ENCODE measurements at regions not wholly inside any gene's neighbourhood (a gene's known extent, or its start where the extent isn't known, plus 50 kb on each side); places are given as distances from the start of the nearest gene placed in this dataset.

DNA sequence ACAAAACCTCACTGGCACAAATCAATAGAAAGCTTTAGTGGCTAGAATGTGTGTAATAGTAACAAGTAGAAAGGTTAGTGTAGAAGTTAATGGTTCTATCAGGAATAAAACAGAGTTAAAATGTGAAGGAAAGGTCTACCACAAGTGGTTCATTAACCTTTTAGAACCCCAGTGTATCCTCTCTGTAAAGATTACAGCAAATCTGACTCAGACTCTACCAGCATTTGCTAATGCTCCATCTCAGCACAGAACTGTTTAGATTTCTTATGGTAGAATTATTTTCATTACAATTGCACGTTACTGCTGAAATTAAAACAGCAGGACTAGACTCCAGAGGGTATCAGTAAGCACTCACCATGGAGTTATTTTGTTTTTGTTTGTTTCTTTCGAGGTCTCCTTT is 609.0 kb upstream of the LMO3 start:
- TF ChIP-seq, protein P1, sequence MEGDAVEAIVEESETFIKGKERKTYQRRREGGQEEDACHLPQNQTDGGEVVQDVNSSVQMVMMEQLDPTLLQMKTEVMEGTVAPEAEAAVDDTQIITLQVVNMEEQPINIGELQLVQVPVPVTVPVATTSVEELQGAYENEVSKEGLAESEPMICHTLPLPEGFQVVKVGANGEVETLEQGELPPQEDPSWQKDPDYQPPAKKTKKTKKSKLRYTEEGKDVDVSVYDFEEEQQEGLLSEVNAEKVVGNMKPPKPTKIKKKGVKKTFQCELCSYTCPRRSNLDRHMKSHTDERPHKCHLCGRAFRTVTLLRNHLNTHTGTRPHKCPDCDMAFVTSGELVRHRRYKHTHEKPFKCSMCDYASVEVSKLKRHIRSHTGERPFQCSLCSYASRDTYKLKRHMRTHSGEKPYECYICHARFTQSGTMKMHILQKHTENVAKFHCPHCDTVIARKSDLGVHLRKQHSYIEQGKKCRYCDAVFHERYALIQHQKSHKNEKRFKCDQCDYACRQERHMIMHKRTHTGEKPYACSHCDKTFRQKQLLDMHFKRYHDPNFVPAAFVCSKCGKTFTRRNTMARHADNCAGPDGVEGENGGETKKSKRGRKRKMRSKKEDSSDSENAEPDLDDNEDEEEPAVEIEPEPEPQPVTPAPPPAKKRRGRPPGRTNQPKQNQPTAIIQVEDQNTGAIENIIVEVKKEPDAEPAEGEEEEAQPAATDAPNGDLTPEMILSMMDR (IDR thresholded peaks at IDR 0.05; ENCODE audit: low read depth, low read length) = no peak

DNA sequence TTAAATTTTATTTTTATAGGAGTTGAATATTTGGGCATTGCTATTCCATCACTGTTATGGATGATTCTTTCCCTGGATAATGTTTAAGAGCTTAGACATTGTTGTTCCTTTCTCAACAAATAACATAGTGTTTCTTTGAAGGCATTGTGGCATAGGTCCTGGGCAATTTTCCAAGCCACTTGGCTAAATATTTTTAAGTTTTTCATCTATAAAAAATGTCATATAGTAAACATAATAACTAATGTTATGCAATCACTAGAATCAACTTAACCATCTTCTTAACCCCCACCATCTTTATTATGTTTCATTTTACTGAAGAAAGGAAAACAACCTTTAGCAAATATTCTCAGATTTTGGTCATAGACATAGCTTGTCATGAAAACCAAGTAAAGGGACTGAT is 600.6 kb upstream of the LMO3 start:
- TF ChIP-seq, protein P1 (IDR thresholded peaks at IDR 0.05; ENCODE audit: low read depth, low read length) = no peak

More for the DNA sequence above, 609.0 kb upstream of the LMO3 start:
- no peak overlapping the region for H3K4me3 ChIP-seq (ENCODE audit: low read depth, low read length)

DNA sequence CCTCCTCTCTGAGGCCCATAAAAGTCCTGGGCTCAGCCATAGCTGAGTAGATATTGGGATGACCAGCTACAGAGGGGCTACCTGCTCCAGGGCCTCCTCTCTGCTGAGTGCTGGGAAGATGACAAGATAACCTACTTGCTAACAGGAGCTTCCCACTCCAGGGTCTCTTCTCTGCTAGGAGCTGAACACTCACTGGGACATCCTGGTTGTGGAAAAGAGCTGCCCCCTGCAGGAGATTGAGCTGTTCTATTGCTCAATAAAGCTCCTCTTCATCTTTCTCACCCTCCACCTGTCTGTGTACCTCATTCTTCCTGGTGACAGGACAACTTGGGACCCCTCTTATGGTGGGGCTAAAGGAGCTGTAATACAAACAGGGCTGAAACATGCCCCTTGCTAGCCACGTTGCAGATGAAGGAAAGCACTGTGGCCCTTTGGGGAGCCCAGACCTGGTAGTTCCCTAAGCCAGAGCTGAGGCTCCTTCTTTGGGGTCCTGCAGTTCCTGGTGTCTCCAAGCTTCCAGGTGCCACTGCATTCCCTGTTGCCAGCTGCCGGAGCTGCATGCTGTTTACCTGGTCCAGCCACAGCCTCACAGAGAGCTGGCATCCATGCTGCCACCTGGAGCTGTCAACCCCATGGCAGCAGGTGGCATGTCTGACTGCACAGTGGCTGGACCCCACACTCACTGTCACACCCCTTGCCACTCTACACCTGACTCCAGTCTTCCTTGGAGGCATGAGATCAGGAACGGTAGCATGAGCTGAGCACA is 598.5 kb upstream of the LMO3 start:
- TF ChIP-seq, protein P1 (IDR thresholded peaks at IDR 0.05; ENCODE audit: low read depth, low read length) = no peak

More for the DNA sequence above, 600.6 kb upstream of the LMO3 start:
- H3K4me3 ChIP-seq (ENCODE audit: low read depth, low read length) = no peak overlapping the region

DNA sequence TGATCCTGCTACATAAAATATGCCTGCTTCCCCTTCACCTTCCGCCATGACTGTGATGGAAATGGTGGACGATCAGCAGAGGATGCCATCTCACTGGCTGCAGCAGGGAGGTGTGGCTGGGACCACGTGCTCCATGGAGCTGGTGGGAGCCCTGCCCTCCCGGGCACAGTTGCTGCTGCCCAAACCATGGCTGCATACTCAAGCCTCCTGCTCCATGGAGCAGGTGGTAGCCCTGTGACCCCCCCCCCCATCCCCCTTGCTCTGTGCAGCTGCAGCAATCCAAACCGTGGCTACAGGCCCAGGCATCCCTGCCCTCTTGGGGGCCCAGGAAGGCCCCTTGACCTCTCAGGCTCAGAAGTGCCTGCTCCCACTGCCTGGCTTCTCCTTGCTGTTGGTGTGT is 597.5 kb upstream of the LMO3 start:
- H3K4me3 ChIP-seq (ENCODE audit: low read depth, low read length) = no peak overlapping the region
- TF ChIP-seq, protein P1 (IDR thresholded peaks at IDR 0.05; ENCODE audit: low read depth, low read length) = no peak

More for the DNA sequence above, 598.5 kb upstream of the LMO3 start:
- H3K4me3 ChIP-seq (ENCODE audit: low read depth, low read length) = no peak overlapping the region

DNA sequence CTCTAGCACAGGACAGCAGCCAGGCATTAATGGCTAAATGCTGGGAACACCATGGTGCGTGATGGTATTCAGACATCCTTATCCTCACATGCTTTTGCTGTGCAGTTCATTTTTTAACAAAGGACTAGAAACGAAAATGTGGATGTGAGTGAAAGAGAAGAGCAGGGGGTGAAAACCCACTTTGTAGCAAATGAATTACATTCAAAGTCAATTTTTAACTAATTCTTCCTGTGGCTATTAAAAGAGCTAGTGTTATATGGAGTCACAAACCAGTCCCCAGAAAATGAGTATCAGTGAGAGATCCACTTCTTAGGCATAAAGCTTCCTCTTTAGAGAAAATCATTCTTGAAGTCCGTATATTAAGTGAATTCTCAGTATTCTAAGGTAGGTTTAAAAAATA is 592.0 kb upstream of the LMO3 start:
- TF ChIP-seq, protein P1 (IDR thresholded peaks at IDR 0.05; ENCODE audit: low read depth, low read length) = no peak
- H3K4me3 ChIP-seq (ENCODE audit: low read depth, low read length) = no peak overlapping the region

DNA sequence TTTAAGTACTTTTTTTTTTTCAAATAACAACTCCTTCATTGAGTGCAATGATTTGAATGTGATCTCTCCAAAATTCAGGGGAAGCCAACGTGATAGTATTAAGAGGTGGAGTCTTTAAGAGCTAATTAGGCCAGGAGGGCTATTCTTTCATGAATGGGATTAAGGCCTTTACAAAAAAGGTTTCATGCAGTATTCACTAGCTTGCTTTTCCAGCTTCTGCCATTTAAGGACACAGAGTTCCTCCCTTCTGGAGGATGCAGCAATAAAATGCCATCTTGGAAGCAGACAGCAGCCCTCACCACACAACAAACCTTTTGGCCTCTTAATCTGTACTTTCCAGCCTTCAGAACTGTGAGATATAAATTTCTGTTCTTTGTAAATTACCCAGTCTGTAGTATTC is 586.8 kb upstream of the LMO3 start:
- TF ChIP-seq, protein P1 (IDR thresholded peaks at IDR 0.05; ENCODE audit: low read depth, low read length) = no peak
- H3K4me3 ChIP-seq (ENCODE audit: low read depth, low read length) = no peak overlapping the region

DNA sequence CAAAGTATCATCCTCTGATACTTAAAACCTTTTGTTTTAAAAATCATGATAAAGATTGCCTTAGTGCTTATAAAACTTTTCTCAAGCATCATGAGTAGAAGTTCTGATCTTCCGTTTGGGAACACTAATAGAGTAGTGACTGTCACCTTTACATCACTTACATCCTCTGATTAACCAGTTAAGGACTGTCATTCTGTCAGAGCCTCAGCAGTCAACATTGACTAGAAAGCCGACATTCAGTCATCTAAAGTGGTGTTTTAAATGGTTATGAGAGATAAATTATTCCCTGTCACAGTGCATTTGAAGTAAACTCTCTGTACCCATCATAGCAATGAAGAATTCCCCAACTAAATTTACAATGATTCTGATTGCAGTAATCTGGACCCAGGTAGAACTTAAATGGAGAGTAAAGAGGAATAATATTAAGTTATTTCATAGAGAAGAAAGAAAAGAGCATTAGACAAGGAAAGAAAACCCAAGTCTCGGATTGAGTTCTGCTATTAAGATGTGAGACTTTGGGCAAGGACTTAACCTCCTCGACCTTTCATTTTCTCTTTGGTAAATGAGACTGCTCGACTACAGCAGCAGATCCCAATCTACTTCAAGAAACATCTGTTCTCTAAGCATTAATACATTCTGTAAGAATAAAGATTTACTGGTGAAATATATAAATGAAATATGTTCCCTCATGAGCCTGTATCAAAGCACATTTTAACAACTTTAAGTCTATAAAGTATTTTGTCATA is 563.9 kb upstream of the LMO3 start:
- no peak overlapping the region for H3K4me3 ChIP-seq (ENCODE audit: low read depth, low read length)
- TF ChIP-seq, protein P1 (IDR thresholded peaks at IDR 0.05; ENCODE audit: low read depth, low read length) = no peak

Data from WI38 (cell line).